AG08395 (cell line): ENCODE measurements at regions not wholly inside any gene's neighbourhood (a gene's known extent, or its start where the extent isn't known, plus 50 kb on each side); places are given as distances from the start of the nearest gene placed in this dataset.
"Not testable (repeated sequence)": the region's sequence is repeated elsewhere in the genome, so short reads cannot be mapped to it uniquely, and the experiment has no call there.

Source experiments
- DNase-seq: peaks from one replicate; pipeline ENCODE4 v3.0.0; 2012; ENCODE audit warnings: mixed read lengths, low spot score

DNA sequence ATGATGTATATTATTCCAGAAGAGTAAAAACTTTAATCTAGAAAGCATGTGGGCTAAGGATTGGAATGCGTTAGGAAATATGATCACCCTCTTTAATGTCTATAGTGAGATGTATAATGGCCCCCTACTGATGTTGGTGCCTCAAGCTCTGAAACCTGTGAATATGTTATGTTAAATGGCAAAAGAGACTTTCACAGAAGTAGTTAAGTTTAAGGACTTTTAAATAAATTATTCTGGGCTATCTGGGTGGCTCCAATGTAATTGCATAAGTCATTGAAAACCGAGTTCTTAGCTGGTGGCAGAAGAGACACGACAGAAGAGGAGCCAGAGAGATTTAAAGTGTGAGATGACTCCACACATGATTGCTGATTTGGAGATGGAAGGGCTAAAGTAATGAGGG lies 1048.4 kb downstream of the PRIM2 start:
- not testable (repeated sequence) for DNase-seq

DNA sequence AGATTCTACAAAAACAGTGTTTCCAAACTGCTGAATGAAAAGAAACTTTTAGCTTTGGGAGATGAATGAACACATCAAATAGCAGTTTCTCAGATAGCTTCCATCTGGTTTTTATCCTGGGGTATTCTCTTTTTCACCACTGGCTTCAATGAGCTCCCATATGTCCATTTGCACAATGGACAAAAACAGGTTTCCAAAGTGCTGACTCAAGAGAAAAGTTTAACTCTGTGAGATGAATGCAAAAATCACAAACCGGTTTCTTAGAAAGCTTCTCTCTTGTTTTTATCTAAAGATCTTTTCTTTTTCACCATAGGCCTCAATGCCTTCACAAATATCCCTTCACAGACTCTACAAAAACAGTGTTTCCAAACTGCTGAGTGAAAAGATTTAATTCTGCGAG lies 1089.2 kb downstream of the PRIM2 start:
- not testable (repeated sequence) for DNase-seq

DNA sequence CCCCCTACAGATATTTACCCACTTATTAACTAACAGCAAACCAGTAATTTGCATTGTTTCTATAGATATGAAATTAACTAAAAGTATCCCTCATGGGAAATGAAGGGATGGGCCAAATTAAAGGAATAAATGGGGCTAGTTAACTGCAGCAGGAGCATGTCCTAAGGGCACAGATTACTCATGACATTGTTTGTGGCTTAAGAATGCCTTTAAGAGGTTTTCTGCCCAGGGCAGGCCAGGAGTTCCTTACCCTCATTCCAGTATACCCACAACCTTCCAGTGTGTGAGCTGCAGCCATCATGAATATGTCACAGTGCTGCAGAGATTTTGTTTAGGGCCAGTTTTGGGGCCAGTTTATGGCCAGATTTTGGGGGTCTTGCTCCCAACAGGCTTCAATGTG lies 1101.9 kb downstream of the PRIM2 start:
- no peak for DNase-seq
